CD4-positive, alpha-beta T cell treated with Interleukin-4 for 4 hours (primary cell): ENCODE measurements at regions not wholly inside any gene's neighbourhood (a gene's known extent, or its start where the extent isn't known, plus 50 kb on each side); places are given as distances from the start of the nearest gene placed in this dataset.
"Not testable (repeated sequence)": the region's sequence is repeated elsewhere in the genome, so short reads cannot be mapped to it uniquely, and the experiment has no call there.

Experiments used
- DNase-seq: peaks from one replicate; pipeline ENCODE4 v3.0.0-alpha.2; 2020

- no peak for DNase-seq
Observed at GRCh38 chr15:36438499-36438898, 140.9 kb upstream of the CDIN1 start.

GRCh38 chr15:36447373-36447772 is 132.1 kb upstream of the CDIN1 start:
- DNase-seq: no peak

GRCh38 chr15:36448418-36448817 is 131.0 kb upstream of the CDIN1 start:
- no peak for DNase-seq

- no peak for DNase-seq
Observed at GRCh38 chr15:36449084-36449661, 130.3 kb upstream of the CDIN1 start.

- no peak for DNase-seq
Observed at GRCh38 chr15:36449662-36450145, 129.7 kb upstream of the CDIN1 start.

GRCh38 chr15:36454244-36454643 is 125.2 kb upstream of the CDIN1 start:
- not testable (repeated sequence) for DNase-seq

- no peak for DNase-seq
Observed at GRCh38 chr15:36458411-36458810, 121.0 kb upstream of the CDIN1 start.

GRCh38 chr15:36465304-36465703 is 114.1 kb upstream of the CDIN1 start:
- no peak for DNase-seq

- no peak for DNase-seq
Observed at GRCh38 chr15:36468746-36469145, 110.7 kb upstream of the CDIN1 start.

- DNase-seq: no peak
Observed at GRCh38 chr15:36469311-36469966, 110.0 kb upstream of the CDIN1 start.

GRCh38 chr15:36472672-36473071 is 106.8 kb upstream of the CDIN1 start:
- DNase-seq: no peak

GRCh38 chr15:36478561-36478960 is 100.9 kb upstream of the CDIN1 start:
- no peak for DNase-seq

- DNase-seq: no peak
Observed at GRCh38 chr15:36479200-36479896, 100.1 kb upstream of the CDIN1 start.

- DNase-seq: no peak
Observed at GRCh38 chr15:36481156-36481555, 98.3 kb upstream of the CDIN1 start.

GRCh38 chr15:36483409-36483808 is 96.0 kb upstream of the CDIN1 start:
- DNase-seq: no peak

- DNase-seq: no peak
Observed at GRCh38 chr15:36484038-36484778, 95.2 kb upstream of the CDIN1 start.

- no peak for DNase-seq
Observed at GRCh38 chr15:36491912-36492311, 87.5 kb upstream of the CDIN1 start.

- DNase-seq: no peak
Observed at GRCh38 chr15:36495456-36495991, 83.9 kb upstream of the CDIN1 start.

- DNase-seq: no peak
Observed at GRCh38 chr15:36497901-36498300, 81.5 kb upstream of the CDIN1 start.

- no peak for DNase-seq
Observed at GRCh38 chr15:36498401-36498800, 81.0 kb upstream of the CDIN1 start.

- no peak for DNase-seq
Observed at GRCh38 chr15:36498916-36499315, 80.5 kb upstream of the CDIN1 start.

GRCh38 chr15:36499412-36500389 is 79.7 kb upstream of the CDIN1 start:
- DNase-seq: no peak
